Heart left ventricle (tissue), 13 donors: ENCODE measurements at regions not wholly inside any gene's neighbourhood (a gene's known extent, or its start where the extent isn't known, plus 50 kb on each side); places are given as distances from the start of the nearest gene placed in this dataset.

Experiments used
- POLR2A ChIP-seq, 2 donors: fragments of 450-650 bp; IDR thresholded peaks; one replicate each; pipeline ENCODE4 v1.6.1; 2017; ENCODE audit warnings: antibody characterized with exemption in 2 of 2, mild to moderate bottlenecking in 2 of 2, moderate library complexity in 2 of 2
- TF ChIP-seq, protein P1 (sequence below), 12 donors: fragments of 200-600 bp; sonication (generic) in 4 of 12; IDR thresholded peaks; one replicate each; pipeline versions ENCODE4 v1.5.0 to v1.8.0; 2018 to 2022; ENCODE audit warnings: antibody characterized with exemption in 12 of 12, mild to moderate bottlenecking in 5 of 12
- donor health status: ischemic (EF 13 %, LVEDD 7.1; RV severe dilation, severe dysfunction).
- donor health status: DM: no; HTN: yes; CAD: no.
- donor health status: DM: no; HTN: no; CAD: no.
- donor health status: ischemic (EF 25% LVEDD 6.9; RV normal size, moderate dysfunction).
- donor health status: ischemic (EF 25% LVEDD 5.7; RV mildly dilated, moderate dysfunction).
- donor health status: ischemic (EF 35%, LVEDD 5.7; RV mildly dilated, moderate dysfunction).
- donor health status: nonischemic (EF 11% LVEDD 7.7; RV severe dilation, severe dysfunction).
- donor health status: DM: yes; HTN: yes; CAD: no.
- donor health status: PGD.
- donor health status: ischemic (EF 29% LVEDD 5.4; RV normal size, mild dysfunction).
- donor health status: nonischemic (EF 23%, LVEDD 6.1; RV moderate dilation, normal function).

DNA sequence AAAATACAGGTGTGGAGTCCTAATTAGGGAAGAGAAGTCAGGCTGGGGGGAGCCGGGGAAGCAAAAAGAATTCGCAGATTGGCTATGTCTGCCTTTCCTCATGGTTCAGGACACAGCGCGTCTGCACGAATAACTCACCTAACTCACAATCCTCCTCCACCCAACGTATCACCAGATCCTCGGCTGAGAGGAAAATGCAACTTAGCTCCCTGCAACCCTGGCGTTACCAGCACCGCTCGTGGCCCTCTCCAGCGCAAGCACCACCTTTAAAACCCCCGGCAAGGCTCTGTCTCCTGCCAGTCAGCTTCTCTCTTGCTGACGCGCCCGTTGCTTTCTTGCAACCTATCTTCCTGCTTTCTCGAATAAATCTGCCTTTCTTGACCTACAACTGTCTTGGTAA, 49.8 kb upstream of the METRNL start:
- TF ChIP-seq POLR2A (IDR thresholded peaks at IDR 0.05) = no peak
- TF ChIP-seq, protein P1, sequence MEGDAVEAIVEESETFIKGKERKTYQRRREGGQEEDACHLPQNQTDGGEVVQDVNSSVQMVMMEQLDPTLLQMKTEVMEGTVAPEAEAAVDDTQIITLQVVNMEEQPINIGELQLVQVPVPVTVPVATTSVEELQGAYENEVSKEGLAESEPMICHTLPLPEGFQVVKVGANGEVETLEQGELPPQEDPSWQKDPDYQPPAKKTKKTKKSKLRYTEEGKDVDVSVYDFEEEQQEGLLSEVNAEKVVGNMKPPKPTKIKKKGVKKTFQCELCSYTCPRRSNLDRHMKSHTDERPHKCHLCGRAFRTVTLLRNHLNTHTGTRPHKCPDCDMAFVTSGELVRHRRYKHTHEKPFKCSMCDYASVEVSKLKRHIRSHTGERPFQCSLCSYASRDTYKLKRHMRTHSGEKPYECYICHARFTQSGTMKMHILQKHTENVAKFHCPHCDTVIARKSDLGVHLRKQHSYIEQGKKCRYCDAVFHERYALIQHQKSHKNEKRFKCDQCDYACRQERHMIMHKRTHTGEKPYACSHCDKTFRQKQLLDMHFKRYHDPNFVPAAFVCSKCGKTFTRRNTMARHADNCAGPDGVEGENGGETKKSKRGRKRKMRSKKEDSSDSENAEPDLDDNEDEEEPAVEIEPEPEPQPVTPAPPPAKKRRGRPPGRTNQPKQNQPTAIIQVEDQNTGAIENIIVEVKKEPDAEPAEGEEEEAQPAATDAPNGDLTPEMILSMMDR (IDR thresholded peaks at IDR 0.05) = no peak
